A673 (cell line): ENCODE measurements at regions not wholly inside any gene's neighbourhood (a gene's known extent, or its start where the extent isn't known, plus 50 kb on each side); places are given as distances from the start of the nearest gene placed in this dataset.

Experiments
- BruUV-seq: library from RNA; stranded (reverse); fragments of 400-500 nt; replicated peaks from 2 replicates; lab custom pipeline; 2021; lab: Mats Ljungman, UMichigan
- CTCF ChIA-PET: fragments of 300-600 bp; sonication (Branson Sonifier 250); formaldehyde crosslinking; loops from one replicate; lab custom pipeline; 2022; ENCODE audit warnings: antibody characterized with exemption; lab: Charles Lee
- POLR2A ChIA-PET: fragments of 300-600 bp; sonication (Branson Sonifier 250); formaldehyde crosslinking; loops from one replicate; lab custom pipeline; 2022; ENCODE audit warnings: antibody characterized with exemption; ENCODE audit not compliant: low non-redundant PET; lab: Charles Lee
- DNase-seq: peaks from one replicate; pipeline ENCODE4 v3.0.0-alpha.2; 2015; ENCODE audit warnings: low spot score
- H3K27ac ChIP-seq: fragments of 200-600 bp; sonication (generic); 2 replicates; pipeline ENCODE4 v1.5.1; 2016; ENCODE audit warnings: mixed run types, low read depth, mild to moderate bottlenecking, mixed read lengths, antibody characterized with exemption, low read length; ENCODE audit not compliant: poor library complexity, severe bottlenecking
- H3K27me3 ChIP-seq: fragments of 200-600 bp; sonication (generic); replicated peaks from 2 replicates; pipeline ENCODE4 v1.6.1; 2017; ENCODE audit warnings: mixed run types, low read depth, mild to moderate bottlenecking, mixed read lengths, antibody characterized with exemption, low read length; ENCODE audit not compliant: insufficient read depth, poor library complexity
- H3K36me3 ChIP-seq: fragments of 200-600 bp; sonication (generic); 2 replicates; pipeline ENCODE4 v1.6.1; 2016; ENCODE audit warnings: mixed run types, mild to moderate bottlenecking, mixed read lengths, antibody characterized with exemption, low read length; ENCODE audit not compliant: insufficient read depth, poor library complexity, severe bottlenecking
- H3K4me1 ChIP-seq: fragments of 200-600 bp; sonication (generic); 2 replicates; pipeline ENCODE4 v1.6.1; 2017; ENCODE audit warnings: mixed run types, mild to moderate bottlenecking, mixed read lengths, antibody characterized with exemption, low read length; ENCODE audit not compliant: insufficient read depth, poor library complexity, severe bottlenecking
- H3K4me3 ChIP-seq: fragments of 200-600 bp; sonication (generic); 2 replicates; pipeline ENCODE4 v1.5.1; 2016; ENCODE audit warnings: low read depth, mixed run types, mild to moderate bottlenecking, mixed read lengths, low read length; ENCODE audit not compliant: poor library complexity, severe bottlenecking
- H3K9me3 ChIP-seq: fragments of 200-600 bp; sonication (generic); 2 replicates; pipeline ENCODE4 v1.6.1; 2016; ENCODE audit warnings: mixed run types, low read depth, mild to moderate bottlenecking, mixed read lengths, antibody characterized with exemption, low read length; ENCODE audit not compliant: poor library complexity, severe bottlenecking
- EZH2 ChIP-seq: fragments of 200-600 bp; sonication (generic); IDR thresholded peaks from 2 replicates; pipeline ENCODE4 v1.6.1; 2017; ENCODE audit warnings: borderline replicate concordance, low read depth, mild to moderate bottlenecking, mixed read lengths, antibody characterized with exemption, low read length; ENCODE audit not compliant: poor library complexity, severe bottlenecking
- intact Hi-C: fragments of 100-400 bp; cut with micrococcal nuclease; formaldehyde crosslinking; loops from one replicate; pipeline ENCODE4 v1.10.0; 2022; ENCODE audit not compliant: unreplicated experiment
- TF ChIP-seq, protein P1 (sequence below): fragments of 300-800, 200-600 bp; sonication (generic); conservative IDR thresholded peaks from 2 replicates; pipeline ENCODE4 v1.5.1; 2017; ENCODE audit warnings: low read depth, mild to moderate bottlenecking, antibody characterized with exemption, low read length, moderate library complexity, mixed read lengths

DNA sequence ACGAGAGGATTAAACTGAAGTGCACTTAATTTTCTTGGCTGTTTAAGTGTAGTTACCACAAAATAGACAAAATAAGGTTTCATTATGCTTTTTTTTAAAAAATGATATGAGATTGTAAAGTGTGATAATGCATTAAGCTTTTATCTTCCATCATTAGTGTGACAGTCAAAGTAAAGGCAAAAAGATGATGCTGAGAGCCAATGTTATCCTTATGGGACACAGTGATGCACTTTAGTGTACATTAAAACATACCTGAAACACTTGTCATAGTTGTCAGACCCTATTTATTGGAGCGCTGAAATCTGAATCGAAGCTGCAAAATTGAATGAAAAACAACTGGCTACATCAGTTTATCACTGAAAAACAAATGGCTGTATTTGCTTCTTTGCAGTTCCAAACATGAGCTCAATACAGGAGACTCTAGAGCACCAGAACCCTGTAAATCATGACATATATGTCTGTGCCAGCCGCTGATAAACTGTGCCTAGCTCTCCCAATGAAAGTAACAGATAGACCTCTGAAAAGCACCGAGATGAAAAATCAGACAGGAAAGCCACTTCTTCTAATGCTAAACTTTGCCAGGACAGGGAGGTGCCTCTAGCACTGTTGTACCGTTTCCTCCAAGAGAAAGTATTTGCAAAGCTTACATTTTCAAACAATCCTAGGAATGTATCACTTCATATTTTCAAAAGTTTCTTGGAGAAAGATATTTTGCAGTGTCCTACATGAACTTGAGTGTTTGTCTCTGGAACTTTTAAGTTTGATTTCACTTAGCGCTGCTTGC, 120.7 kb upstream of the TMPRSS15 start:
- H3K36me3 ChIP-seq, result no peaks in the 10 kb centered on the region
- H3K4me1 ChIP-seq, result no peaks in the 10 kb centered on the region
- DNase-seq, result no peak
- CTCF ChIA-PET, result no interaction called here
- TF ChIP-seq, protein P1, sequence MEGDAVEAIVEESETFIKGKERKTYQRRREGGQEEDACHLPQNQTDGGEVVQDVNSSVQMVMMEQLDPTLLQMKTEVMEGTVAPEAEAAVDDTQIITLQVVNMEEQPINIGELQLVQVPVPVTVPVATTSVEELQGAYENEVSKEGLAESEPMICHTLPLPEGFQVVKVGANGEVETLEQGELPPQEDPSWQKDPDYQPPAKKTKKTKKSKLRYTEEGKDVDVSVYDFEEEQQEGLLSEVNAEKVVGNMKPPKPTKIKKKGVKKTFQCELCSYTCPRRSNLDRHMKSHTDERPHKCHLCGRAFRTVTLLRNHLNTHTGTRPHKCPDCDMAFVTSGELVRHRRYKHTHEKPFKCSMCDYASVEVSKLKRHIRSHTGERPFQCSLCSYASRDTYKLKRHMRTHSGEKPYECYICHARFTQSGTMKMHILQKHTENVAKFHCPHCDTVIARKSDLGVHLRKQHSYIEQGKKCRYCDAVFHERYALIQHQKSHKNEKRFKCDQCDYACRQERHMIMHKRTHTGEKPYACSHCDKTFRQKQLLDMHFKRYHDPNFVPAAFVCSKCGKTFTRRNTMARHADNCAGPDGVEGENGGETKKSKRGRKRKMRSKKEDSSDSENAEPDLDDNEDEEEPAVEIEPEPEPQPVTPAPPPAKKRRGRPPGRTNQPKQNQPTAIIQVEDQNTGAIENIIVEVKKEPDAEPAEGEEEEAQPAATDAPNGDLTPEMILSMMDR, result no peak
- no peak for TF ChIP-seq EZH2
- no peak overlapping the region for H3K27ac ChIP-seq
- no TSS peak for BruUV-seq
- intact Hi-C loops, result no loop called here
- no peak overlapping the region for H3K4me3 ChIP-seq
- H3K27me3 ChIP-seq, result no peaks in the 10 kb centered on the region
- no peaks in the 10 kb centered on the region for H3K9me3 ChIP-seq
- POLR2A ChIA-PET, result no interaction called here

DNA sequence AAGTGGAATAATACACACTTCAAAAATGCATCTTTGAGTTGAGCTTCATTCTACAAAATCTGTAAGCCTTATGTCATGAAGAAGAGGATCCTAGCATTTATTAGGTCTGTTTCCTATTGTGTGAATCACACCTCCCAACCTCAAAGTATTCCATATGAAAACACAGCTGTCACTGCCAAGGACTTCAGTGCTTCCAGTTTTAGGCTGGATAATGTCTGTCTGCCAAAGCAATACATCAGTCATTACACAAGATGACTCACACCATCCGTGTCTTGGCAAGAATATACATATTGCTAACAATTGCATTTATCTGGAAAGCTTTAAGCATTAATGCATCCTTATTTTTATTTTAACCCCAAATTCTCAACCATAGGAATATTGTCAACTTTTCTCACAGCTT, 125.7 kb upstream of the TMPRSS15 start:
- no peaks in the 10 kb centered on the region for H3K4me1 ChIP-seq
- no peak overlapping the region for H3K4me3 ChIP-seq
- no TSS peak for BruUV-seq
- H3K9me3 ChIP-seq, result no peaks in the 10 kb centered on the region
- intact Hi-C loops, result no loop called here
- TF ChIP-seq, protein P1, result no peak
- no peak for TF ChIP-seq EZH2
- peak; percentile 12 for DNase-seq
- H3K27ac ChIP-seq, result no peak overlapping the region
- CTCF ChIA-PET, result no interaction called here
- H3K36me3 ChIP-seq, result no peaks in the 10 kb centered on the region
- H3K27me3 ChIP-seq, result no peaks in the 10 kb centered on the region
- POLR2A ChIA-PET, result no interaction called here

DNA sequence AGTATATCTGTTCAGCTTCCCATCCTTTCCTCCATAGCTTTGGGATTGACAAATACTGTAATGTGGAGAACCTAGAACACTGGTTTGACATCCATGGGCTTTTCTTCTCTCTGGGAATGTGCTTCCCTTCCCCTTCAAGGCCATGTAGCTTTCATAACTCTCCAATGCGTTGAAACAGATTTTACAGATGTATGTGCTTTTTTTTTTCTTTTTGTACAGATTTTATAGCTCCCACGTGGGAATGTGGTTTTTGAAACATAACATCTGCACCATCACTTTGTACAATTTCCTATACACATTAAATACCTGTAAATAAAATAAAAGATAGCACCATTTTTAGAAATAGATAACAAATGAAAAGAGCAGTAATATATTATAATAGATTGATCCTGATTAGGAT, 138.5 kb upstream of the TMPRSS15 start:
- H3K27me3 ChIP-seq, result no peaks in the 10 kb centered on the region
- POLR2A ChIA-PET, result no interaction called here
- no peak for DNase-seq
- BruUV-seq, result no TSS peak
- CTCF ChIA-PET, result no interaction called here
- no peaks in the 10 kb centered on the region for H3K36me3 ChIP-seq
- H3K4me3 ChIP-seq, result no peak overlapping the region
- no peaks in the 10 kb centered on the region for H3K4me1 ChIP-seq
- TF ChIP-seq, protein P1, result no peak
- TF ChIP-seq EZH2, result no peak
- no peak overlapping the region for H3K27ac ChIP-seq
- no peaks in the 10 kb centered on the region for H3K9me3 ChIP-seq
- intact Hi-C loops, result no loop called here
